NCI-H2171 treated with DMSO at 0.1 percent for 48 hours (cell line): ENCODE measurements at regions not wholly inside any gene's neighbourhood (a gene's known extent, or its start where the extent isn't known, plus 50 kb on each side); places are given as distances from the start of the nearest gene placed in this dataset.

ENCODE experiments used
- DNase-seq: peaks from one replicate; lab custom pipeline; 2025; lab: John Stamatoyannopoulos, UW

DNA sequence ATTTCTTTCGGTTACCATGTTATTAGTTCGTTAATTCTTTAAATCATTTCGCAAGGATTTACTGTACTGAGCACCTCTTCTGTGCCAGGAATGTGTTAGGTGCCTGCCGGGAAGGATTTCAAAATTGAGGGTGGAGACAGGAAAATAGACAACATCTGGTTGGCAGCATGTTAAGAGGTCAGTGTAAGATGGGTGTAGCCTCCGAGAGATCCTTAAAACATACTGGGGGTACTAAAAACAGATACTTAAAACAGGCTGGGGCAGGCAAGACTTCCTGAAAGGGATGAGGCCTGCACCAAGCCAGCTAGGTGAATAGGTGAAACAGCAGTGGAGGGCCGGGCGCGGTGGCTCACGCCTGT, 178.0 kb upstream of the SGK1 start:
- DNase-seq: no peak

GRCh38 chr6:134495203-134495889, 177.4 kb upstream of the SGK1 start:
- DNase-seq: no peak

- DNase-seq: no peak
Observed at GRCh38 chr6:134493789-134494188, 175.9 kb upstream of the SGK1 start.

- DNase-seq: no peak
Observed at GRCh38 chr6:134491477-134491876, 173.6 kb upstream of the SGK1 start.

DNA sequence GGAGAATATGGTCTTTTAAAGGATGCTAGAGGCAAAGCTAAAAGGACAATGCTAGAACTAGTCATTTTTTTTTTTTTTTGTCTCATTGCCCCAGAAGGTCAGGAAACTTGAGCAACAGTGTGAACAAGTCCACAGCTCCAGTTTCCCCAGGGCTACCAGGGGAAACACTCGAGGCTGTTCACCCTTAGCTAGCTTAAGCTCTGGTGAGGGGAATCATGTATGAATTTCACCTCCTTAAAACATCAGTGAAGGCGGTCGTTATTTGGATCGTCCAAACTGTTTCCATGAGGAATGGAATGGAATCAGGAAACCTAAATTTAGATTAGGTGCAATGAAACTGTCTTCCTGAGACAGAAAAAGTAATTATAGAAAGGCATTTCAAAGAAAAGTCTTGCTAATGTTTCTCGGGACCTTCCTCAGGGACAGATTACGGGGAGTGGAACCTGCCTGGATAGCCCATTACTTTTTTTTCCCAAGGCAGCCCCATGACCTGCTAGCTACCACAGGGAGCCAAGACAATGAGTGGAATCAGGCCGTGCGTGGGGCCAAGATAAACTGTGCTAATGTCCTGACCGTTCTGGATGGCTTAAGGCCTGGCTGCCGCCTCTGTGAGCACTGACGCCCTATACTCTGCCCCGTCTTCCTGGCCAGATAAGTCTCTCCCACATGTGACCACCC, 164.8 kb upstream of the SGK1 start:
- DNase-seq: no peak

- DNase-seq: no peak
Observed at GRCh38 chr6:134481966-134482365, 164.1 kb upstream of the SGK1 start.

DNA sequence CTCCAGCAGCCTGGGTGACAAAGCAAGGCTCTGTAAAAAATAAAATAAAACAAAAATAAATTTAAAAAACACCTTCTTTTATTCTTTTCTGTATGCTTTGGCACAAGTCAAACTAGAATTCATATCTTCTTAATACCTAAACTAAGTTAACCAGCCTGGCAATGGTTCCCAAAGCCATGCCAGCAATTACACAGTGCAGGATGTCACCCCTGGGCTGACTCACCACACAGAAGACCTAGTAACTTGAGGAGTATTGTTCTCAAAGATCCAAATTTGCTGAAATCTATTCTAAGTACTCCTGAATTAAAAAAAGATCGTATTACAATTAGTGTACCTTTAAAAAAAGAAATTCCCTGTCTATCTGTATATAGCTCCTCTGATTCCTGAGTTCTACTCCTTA, 162.7 kb upstream of the SGK1 start:
- peak; percentile 8 for DNase-seq

- DNase-seq: no peak
Observed at GRCh38 chr6:134478764-134479399, 161.0 kb upstream of the SGK1 start.

DNA sequence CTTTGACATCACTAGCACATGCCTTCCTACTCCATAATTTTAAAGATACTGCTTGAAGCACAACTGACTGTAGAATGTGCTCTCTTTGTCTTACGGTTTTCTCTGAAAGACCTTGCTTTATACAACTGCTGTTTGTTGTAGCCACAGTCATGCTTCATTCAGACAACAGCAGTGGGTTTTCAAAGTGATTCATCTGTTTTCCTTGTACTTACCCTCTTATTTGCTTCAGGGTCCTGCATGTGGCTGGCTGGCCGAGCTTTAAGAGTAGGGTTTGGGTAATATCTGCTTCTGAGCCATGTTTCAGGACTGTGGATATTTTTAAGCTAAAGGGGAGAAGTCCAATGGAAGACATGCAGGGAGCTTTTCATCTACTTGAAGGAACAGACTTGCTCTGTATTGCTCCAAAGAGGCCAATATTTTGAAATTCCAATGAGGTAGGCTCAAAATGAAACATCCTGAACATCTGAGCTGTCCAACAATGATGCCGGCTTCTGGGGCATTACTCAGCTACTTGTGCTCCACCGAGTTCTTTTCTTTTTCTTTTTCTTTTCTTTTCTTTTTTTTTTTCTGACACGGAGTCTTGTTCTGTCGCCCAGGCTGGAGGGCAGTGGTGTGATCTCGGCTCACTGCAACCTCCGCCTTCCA, 160.2 kb upstream of the SGK1 start:
- no peak for DNase-seq

DNA sequence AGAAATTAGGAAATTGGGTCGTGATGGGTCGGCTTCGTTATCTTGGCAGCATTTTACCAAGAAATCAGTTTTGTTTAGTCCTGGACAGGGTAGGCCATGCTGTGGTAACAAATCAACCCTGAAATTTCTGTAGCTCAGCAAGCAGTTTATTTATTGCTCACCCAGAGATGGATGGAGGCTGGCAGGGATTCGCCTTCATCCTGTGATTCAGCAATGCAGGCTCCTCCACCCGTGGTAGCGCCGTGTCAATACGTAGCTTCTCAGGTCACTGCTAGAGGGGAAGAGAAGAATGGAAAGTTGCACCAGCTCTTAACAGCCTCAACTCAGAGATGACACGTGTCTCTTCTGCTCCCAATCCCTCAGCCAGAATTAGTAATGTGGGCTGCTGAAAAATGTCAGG, 157.0 kb upstream of the SGK1 start:
- DNase-seq: no peak

- DNase-seq: no peak
Observed at GRCh38 chr6:134472661-134473060, 154.7 kb upstream of the SGK1 start.

GRCh38 chr6:134472046-134472445, 154.1 kb upstream of the SGK1 start:
- no peak for DNase-seq

DNA sequence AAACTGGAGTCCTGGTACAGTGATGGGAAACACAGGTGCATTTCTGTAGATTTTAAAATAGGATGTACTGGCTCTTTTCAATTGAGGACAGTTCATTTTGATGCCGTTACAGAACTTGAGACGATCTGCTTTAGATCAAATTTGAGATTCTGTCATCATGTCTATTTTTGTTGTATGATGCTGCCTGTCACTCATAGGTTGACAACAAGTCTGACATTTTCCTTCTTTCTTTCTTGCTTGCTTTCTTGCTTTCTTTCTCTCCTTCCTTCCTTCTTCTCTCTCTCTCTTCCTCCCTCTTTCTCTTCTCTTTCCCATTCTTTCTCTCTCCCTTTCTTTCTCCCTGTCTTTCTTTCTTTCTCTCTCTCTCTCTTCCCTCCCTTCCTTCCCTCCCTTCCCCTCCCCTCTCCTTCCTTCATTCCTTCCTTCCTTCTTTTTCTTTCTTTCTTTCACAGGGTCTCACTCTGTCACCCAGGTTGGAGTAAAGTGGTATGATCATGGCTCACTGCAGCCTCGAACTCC, 152.6 kb upstream of the SGK1 start:
- DNase-seq: no peak

GRCh38 chr6:134469702-134470456, 152.0 kb upstream of the SGK1 start:
- DNase-seq: no peak

GRCh38 chr6:134468633-134469032, 150.7 kb upstream of the SGK1 start:
- peak; percentile 96 for DNase-seq

- peak; percentile 81 for DNase-seq
Observed at GRCh38 chr6:134467620-134468019, 149.7 kb upstream of the SGK1 start.

DNA sequence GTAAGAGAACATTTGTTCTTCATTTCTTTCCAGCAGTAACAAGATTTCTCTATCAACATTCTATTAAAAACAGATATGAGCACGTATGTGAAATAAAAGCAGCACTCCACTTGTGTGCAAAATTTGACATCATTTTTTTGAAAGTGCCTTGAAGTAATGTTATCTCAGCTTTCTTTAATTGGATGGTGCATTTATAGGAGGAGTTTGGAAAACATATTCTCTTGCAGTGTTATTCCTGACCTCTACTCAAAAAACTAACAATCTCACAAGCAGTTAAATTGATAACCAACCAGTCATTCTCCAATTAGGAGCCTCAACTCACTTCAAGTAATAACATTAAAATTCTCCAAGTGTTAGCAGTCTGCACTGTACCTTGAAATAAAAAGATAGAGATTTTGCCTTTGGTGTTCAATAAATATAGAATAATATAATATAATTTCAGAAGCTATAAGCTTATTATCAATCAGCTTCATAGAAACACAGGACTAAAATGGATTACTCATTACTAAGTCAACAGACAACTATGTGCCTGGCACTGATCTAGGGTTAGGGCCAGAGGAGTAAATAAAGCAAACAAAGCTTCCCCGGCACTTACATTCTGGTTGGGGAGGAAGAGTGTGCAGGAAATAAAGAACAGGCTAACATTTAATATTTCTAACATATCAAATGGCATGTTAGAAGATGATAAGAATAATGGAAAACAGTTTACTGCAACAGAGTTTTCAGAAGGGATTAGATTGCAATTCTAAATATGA, 149.0 kb upstream of the SGK1 start:
- DNase-seq: peak; percentile 43

DNA sequence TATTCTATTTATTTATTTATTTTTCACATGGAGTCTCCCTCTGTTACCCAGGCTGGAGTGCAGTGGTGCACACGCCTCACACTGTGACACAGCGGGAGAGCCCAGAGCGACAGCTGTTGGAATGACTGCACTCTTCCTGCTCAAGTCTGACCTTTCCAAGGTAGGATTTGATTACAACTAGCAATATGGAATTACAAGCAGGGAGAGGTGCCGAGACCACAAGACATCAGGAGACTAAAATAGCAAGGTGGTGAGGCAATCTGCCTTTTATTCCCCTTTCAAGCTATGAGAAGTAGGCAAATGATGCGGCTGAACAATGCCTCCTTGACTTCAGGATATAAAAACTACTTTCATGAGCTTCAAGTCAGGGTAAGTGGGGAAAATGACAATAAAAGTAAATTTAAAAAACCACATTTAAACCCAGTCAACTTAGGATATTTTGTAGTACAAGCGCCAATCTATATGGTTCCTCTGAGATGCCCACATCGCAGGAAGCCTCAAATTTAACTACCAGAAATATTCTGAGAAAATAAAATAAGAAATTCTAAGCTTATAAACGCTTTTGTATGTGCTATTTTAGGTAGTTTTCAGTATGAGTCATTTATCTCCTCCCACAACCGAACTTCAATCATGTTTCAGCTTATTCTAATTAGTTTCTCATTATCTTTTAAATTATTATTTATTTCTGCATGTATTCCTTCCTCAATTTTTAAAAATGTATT, 146.9 kb upstream of the SGK1 start:
- DNase-seq: peak; percentile 97

DNA sequence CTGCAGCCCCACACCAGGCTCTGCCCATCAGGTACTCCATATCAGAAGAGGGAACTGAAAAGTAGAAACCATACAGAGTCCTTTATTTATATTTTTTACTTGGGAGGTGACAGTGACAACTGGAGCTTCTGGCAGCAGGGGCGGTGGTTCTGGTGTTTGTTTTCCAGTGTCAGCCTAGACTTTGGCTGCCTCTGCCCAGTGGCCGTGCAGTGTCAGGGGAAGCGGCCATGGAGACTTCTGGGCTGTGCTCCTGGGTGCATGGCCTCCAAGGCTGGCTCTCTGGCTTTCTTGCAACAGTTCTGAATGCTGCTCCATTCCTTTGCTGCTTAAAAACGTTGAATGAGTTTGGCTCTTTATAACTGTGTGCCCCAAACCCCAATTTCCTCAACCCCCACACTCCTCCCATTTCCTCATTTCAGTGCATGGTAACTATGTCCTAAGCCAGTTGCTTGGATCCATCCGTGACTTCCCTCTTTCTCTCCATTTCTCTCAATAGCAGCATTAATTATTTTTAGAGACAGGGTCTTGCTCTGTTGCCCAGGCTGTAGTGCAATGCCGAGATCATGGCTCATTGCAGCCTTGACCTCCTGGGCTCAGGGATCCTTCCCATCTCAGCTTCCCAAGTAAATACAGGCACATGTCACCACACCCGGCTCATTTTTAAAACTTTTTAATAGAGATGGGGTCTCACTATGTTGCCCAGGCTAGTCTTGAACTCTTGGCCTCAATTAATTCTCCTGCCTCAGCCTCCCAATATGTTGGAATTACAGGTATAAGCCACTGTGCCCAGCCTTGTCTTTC, 141.1 kb upstream of the SGK1 start:
- no peak for DNase-seq

- DNase-seq: no peak
Observed at GRCh38 chr6:134457941-134458340, 140.0 kb upstream of the SGK1 start.
